ENCODE measurements at regions not wholly inside any gene's neighbourhood (a gene's known extent, or its start where the extent isn't known, plus 50 kb on each side); places are given as distances from the start of the nearest gene placed in this dataset.

- peaks cover 29% of the 10 kb centered on the region for H3K27me3 Mint-ChIP-seq (ENCODE audit: insufficient read depth)
- no peaks in the 10 kb centered on the region for H3K9me3 Mint-ChIP-seq
- WGBS, 2 experiments (ENCODE audit: insufficient coverage in 1 of 2, insufficient read length in 1 of 2): 93% methylated on average over 9 of the region's 9 CpGs; no CpG with 5 or more reads in 1 of the 2 experiments
- no peaks in the 10 kb centered on the region for H3K36me3 ChIP-seq (ENCODE audit: control insufficient read depth, insufficient read depth, low read length)
- DNase-seq: no peak
- peaks cover 16% of the 10 kb centered on the region for H3K4me1 Mint-ChIP-seq
- no peak overlapping the region for H3K27ac ChIP-seq (ENCODE audit: low read depth, low read length)
- no peak for TF ChIP-seq CTCF (conservative IDR thresholded peaks at IDR 0.05)
- H3K4me3 ChIP-seq (ENCODE audit: low read length): no peak overlapping the region
- H3K9ac ChIP-seq (ENCODE audit: extremely low read depth, low read length, poor library complexity, severe bottlenecking): no peak overlapping the region
- H3K9me3 ChIP-seq (ENCODE audit: control insufficient read depth, low read length): no peaks in the 10 kb centered on the region
- H3K27ac Mint-ChIP-seq: no peak overlapping the region
- H3K36me3 Mint-ChIP-seq (ENCODE audit: low read depth): no peaks in the 10 kb centered on the region
- peaks cover 28% of the 10 kb centered on the region for H3K27me3 ChIP-seq (ENCODE audit: control insufficient read depth, insufficient read depth, low read length, poor library complexity, severe bottlenecking)
- no peaks in the 10 kb centered on the region for H3K4me1 ChIP-seq (ENCODE audit: control insufficient read depth, insufficient read depth, low read length)
- no peak overlapping the region for H3K4me3 Mint-ChIP-seq
These were observed 177.9 kb upstream of the C2CD4B start for GRCh38 chr15:62342959-62343358.

GRCh38 chr15:62343397-62343796 is 178.3 kb upstream of the C2CD4B start:
- no peak for TF ChIP-seq CTCF (conservative IDR thresholded peaks at IDR 0.05)
- H3K27me3 ChIP-seq (ENCODE audit: control insufficient read depth, insufficient read depth, low read length, poor library complexity, severe bottlenecking): peaks cover 24% of the 10 kb centered on the region
- H3K4me3 Mint-ChIP-seq: no peak overlapping the region
- peaks cover 26% of the 10 kb centered on the region for H3K27me3 Mint-ChIP-seq (ENCODE audit: insufficient read depth)
- no peak overlapping the region for H3K9ac ChIP-seq (ENCODE audit: extremely low read depth, low read length, poor library complexity, severe bottlenecking)
- WGBS, 2 experiments (ENCODE audit: insufficient coverage in 1 of 2, insufficient read length in 1 of 2): 95 to 97% methylated on average over 9 to 10 of the region's 10 CpGs
- DNase-seq: no peak
- H3K9me3 Mint-ChIP-seq: no peaks in the 10 kb centered on the region
- no peaks in the 10 kb centered on the region for H3K9me3 ChIP-seq (ENCODE audit: control insufficient read depth, low read length)
- no peaks in the 10 kb centered on the region for H3K36me3 Mint-ChIP-seq (ENCODE audit: low read depth)
- no peaks in the 10 kb centered on the region for H3K36me3 ChIP-seq (ENCODE audit: control insufficient read depth, insufficient read depth, low read length)
- H3K27ac Mint-ChIP-seq: no peak overlapping the region
- H3K4me3 ChIP-seq (ENCODE audit: low read length): no peak overlapping the region
- no peak overlapping the region for H3K27ac ChIP-seq (ENCODE audit: low read depth, low read length)
- H3K4me1 Mint-ChIP-seq: peaks cover 14% of the 10 kb centered on the region
- no peaks in the 10 kb centered on the region for H3K4me1 ChIP-seq (ENCODE audit: control insufficient read depth, insufficient read depth, low read length)

- peaks cover 13% of the 10 kb centered on the region for H3K27me3 Mint-ChIP-seq (ENCODE audit: insufficient read depth)
- Histone ChIP-seq H3K9me3 (ENCODE audit: control insufficient read depth, low read length) (no peaks in the 10 kb centered on the region), H3K4me1 (ENCODE audit: control insufficient read depth, insufficient read depth, low read length) (no peaks in the 10 kb centered on the region), H3K36me3 (ENCODE audit: control insufficient read depth, insufficient read depth, low read length) (no peaks in the 10 kb centered on the region), H3K27ac (ENCODE audit: low read depth, low read length) (no peak overlapping the region), H3K27me3 (ENCODE audit: control insufficient read depth, insufficient read depth, low read length, poor library complexity, severe bottlenecking) (peaks cover 9% of the 10 kb centered on the region), H3K9ac (ENCODE audit: extremely low read depth, low read length, poor library complexity, severe bottlenecking) (no peak overlapping the region), H3K4me3 (ENCODE audit: low read length) (no peak overlapping the region)
- 49 to 57% methylated on average over 3 to 21 of the region's 21 CpGs for WGBS, 2 experiments (ENCODE audit: insufficient coverage in 1 of 2, insufficient read length in 1 of 2)
- no peaks in the 10 kb centered on the region for H3K36me3 Mint-ChIP-seq (ENCODE audit: low read depth)
- H3K9me3 Mint-ChIP-seq: no peaks in the 10 kb centered on the region
- TF ChIP-seq CTCF (conservative IDR thresholded peaks at IDR 0.05): peak; percentile 93
- peak; percentile 89 for DNase-seq
- no peak overlapping the region for H3K27ac Mint-ChIP-seq
- peak overlapping the region; percentile 40 for H3K4me3 Mint-ChIP-seq
- H3K4me1 Mint-ChIP-seq: peaks cover 7% of the 10 kb centered on the region
These were observed 179.9 kb upstream of the C2CD4B start for GRCh38 chr15:62344806-62345539.

Measured in endodermal cell (in vitro differentiated cells).